GM18907 (cell line): ENCODE measurements at regions not wholly inside any gene's neighbourhood (a gene's known extent, or its start where the extent isn't known, plus 50 kb on each side); places are given as distances from the start of the nearest gene placed in this dataset.
"Not testable (repeated sequence)": the region's sequence is repeated elsewhere in the genome, so short reads cannot be mapped to it uniquely, and the experiment has no call there.

Experiments
- ATAC-seq: cut with Tn5 transposase; IDR thresholded peaks from one replicate; pipeline ENCODE4 v1.9.1; 2021; ENCODE audit warnings: mild to moderate bottlenecking, moderate library complexity; ENCODE audit not compliant: unreplicated experiment

DNA sequence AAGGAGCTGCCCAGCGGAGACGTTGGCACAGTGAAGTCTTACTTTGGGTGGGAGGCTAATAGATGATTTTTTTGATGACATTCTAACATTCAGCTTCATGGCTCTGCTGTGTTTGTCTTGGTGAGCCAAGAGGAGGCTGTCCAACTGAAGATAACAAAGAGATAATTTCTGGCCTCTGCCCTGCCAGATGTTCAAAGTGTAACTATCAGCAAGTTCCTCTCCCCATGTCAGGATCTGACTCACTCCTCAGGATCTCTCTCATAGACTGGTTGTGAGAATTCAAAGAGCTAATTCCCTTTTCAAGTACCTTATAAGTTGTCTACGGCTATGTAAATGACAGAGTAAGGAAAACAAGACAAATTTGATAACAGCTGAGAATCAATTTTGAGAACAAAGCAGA is 1340.9 kb downstream of the XPNPEP1 start:
- no peak for ATAC-seq

DNA sequence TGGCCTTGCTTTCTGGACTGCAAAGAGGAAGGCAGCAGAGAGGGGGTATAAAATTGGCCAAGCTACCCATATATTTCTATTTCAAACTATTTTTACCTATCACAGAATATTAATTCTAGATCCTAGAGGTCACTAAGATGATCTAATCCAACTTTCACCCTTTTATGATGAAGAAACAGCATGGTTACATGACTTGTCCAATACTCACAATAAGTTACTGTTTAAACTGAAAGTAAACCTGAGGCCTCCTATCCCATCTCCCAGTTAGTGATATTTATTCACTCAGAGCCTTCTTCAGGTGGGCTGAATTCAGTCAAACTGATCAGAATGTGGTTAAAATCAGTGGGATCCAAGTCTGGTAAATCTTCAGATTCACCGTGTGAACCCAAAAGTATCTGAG is 1345.1 kb downstream of the XPNPEP1 start:
- ATAC-seq, result no peak

DNA sequence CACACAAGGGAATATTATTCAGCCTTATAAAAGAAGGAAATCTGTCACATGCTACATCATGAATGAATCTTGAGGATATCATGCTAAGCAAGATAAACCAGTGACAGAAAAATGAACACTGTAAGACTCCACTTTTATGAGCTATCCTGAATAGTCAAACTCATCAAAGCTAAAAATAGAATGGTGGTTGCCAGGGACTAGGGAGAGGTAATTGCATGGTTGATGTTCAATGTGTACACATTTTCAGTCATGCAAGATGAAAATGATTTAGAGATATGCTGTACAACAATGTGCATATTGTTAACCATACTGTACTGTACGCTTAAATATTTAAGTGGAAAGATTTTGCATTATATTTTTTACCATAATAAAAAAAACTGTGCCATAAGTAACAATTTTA is 1349.1 kb downstream of the XPNPEP1 start:
- no peak for ATAC-seq

DNA sequence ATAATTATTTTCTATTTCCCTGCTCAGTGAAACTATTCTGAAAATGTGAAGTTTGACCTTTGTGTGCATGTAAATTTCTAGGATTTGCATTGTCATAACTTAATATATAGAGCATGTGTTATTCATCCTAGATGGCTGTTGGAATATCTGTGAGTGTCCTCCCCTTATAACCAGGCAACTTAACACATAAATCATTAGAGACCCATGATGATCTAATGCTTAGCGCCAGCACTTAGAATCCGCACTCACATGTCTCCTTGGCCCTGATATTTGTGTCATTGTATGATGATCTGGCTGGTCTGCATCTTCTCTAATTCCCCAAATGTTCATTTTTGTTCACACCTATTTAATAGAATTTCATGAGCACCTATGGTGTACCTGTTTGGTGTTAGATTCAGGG is 1354.5 kb downstream of the XPNPEP1 start:
- no peak for ATAC-seq

DNA sequence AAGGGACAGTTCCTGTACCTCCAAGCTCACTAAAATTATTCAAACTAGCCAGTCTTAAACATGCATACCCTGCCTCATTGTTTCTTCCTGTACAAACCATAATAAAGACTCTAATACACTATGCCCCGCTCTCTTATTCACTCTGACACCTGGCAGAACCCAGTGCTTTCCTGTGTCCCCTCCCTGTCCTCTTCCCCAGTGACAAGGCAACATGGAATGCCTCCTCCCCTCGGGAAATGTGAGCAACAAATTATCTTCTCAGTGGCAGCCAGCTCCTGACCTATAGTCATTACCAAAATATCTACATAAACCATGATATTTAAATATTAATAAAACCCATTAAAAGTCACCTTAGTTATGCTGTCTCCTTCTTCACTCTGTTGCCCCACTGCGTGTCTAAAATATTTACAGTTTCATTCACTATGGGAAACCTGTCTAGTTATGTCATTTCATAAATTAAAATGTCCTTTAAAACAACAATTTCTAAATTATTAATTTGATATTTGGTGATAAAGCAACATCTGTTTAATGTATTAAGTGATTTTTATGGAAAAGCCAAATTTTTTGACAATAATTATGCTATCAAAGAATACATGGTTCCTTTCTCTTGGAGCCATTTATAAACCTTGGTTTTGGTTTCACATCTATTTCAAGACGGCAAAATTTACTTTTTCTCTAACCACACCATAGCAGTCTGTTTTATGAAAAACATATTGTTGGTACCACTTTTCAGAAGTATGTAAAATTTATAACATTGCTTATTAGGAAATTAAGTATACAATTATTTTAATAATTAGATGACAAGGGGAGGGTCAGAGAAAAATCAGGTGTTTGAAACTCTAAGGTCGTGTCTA is 1355.2 kb downstream of the XPNPEP1 start:
- no peak for ATAC-seq

DNA sequence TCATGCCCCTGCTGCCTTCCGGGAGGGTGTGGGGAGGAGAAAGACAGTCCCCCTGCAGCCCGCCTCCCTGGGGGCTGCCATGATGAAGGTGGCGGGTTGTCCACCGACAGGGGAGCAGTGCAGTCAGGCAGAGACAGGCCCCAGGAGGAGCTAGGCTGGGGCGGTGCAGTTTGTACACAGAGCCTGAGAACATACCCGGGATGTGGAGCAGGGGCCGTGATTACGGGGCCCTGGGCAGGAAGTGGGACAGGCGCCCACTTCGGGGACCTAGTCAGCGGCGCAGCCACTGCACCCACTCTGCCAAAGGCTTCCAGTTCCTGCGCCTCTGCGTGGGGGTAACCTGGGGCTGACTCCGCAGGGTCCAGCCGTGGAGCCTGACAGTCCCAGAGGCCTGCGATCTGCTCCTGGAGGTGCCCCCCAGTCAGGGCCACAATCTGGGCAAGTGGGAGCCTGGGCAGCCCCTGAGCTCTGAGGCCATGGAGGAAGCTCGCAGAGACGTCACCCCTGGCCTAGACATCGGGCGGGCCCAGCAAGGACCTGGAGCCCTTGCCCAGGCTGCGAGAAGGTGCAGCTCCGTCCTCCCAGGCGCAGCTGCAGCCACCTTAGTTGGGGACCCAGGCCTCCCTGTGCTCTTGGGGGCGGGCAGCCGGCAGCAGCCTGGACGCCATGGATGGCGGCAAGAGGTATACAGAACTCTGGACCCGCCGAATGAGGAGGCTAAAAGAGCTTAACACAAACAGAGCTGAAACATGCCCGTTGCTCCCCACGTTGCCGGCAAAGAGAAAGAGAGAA is 1356.8 kb downstream of the XPNPEP1 start:
- no peak for ATAC-seq

DNA sequence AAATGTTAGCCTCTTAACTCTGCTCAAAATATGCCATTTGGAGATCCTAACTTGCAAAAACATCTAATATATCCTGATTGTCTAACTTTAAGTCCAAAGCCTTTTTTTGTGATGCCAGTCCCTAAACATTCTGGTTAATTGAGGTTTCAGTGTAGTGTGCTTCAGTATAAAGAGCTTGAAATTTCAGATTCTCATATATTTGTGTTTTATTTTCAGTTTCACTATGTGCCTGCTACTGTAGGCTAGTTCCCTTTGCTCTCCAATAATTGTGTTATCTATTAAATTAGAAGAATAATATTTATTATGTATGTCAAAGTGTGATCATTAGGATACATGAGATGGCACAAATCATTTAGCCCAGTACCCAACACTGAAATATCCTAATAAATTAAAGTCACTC is 1361.2 kb downstream of the XPNPEP1 start:
- no peak for ATAC-seq

DNA sequence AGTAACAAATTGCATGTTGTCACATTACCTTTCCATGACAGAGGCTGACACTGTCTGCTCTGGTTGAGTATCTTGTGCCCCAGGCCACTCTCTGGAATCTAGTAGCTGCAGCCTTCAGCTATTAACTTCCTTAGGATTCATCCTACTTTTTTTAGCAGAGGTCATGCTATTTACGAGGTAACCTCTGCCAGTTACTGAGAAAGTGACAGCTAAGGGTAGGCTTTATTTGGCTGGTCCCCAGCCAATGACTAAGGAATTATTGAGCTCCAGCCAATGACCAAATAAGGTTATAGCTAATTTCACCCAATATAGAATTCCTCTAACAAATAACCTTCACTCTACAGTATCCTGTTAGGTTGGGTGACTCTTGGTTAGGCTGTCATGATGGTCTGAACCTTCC is 1361.7 kb downstream of the XPNPEP1 start:
- ATAC-seq, result no peak

DNA sequence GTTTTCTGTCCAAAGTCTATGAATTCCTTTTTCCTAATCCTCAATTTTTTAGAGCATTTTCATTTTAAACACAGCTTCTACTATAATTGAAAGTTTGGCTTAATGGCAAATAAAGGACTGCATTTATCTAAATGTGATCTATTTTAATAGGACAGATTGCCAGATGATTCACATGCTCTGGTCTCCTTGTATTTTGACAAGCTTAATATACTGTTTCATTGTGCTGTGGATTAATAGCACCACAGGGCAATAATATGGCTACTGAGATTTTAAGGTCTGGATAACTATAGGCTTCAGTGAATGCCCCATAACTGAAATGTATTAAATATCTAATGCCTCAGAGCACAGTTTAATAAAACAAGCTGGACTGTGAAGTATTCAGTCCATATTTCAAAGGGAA is 1362.8 kb downstream of the XPNPEP1 start:
- ATAC-seq, result no peak

DNA sequence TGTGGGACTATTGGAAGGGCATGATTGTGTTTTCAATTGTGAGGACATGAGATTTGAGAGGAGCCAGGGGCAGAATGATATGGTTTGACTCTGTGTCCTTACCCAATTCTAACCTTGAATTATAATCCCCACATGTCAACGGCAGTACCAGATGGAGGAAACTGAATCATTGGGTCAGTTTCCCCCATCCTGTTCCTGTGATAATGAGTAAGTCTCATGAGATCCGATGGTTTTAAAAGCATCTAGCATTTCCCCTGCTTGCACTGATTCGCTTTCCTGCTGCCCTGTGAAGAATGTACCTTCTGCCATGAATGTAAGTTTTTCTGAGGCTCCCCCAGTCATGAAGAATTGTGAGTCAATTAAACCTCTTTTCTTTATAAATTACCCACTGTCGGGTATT is 1367.1 kb downstream of the XPNPEP1 start:
- ATAC-seq, result no peak

DNA sequence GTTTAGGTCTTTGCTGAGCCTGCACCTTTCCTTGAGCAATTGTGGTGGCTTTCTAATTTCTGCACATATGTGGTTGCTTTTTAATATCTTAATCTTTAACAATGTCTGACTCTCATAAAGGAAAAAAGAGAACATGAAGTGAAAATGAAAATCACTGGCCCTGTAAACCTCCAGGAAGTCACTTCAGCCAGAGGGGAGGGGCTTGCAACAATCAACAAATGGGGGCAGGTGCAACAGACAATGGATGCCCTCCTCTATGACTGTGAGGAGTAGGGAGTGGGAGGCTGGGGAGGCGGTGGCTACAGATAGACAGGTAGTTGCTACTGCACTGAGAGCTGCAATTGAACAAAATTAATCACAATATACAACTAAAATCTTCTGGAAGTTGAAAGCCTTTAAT is 1377.4 kb downstream of the XPNPEP1 start:
- ATAC-seq, result peak; percentile 91

DNA sequence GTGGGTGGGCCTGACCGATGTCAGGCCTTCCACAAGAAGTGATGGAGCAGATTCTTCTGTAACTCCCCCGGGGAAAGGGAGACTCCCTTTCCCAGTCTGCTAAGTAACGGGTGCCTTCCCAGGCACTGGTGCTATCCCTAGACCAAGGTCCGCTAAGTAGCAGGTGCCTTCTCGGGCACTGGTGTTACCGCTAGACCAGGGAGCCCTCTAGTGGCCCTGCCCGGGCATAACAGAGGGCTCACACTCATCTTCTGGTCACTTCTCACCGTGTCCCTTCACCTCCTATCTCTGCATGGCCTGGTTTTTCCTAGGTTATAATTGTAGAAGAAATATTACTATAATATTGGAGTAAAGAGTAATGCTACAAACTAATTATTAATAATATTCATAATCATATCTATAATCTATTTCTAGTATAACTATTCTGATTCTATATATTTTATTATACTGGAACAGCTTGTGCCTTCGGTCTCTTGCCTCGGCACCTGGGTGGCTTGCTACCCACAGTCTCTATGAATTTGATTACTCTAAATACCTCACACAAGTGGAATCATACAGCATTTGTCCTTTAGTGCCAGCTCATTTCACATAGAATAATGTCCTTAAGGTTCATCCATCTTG is 1378.7 kb downstream of the XPNPEP1 start:
- peak; percentile 83 for ATAC-seq

DNA sequence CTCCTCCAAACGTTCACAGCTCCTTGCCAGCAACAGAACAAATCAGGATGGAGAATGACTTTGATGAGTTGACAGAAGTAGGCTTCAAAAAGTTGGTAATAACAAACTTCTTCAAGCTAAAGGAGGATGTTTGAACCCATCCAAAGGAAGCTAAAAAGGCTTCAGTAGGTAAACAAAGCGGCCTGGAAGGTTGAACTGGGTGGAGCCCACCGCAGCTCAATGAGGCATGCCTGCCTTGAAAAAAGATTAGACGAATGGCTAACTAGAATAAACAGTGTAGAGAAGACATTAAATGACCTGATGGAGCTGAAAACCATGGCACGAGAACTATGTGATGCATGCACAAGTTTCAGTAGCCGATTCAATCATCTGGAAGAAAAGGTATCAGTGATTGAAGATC is 1369.0 kb upstream of the SORCS1 start:
- not testable (repeated sequence) for ATAC-seq

DNA sequence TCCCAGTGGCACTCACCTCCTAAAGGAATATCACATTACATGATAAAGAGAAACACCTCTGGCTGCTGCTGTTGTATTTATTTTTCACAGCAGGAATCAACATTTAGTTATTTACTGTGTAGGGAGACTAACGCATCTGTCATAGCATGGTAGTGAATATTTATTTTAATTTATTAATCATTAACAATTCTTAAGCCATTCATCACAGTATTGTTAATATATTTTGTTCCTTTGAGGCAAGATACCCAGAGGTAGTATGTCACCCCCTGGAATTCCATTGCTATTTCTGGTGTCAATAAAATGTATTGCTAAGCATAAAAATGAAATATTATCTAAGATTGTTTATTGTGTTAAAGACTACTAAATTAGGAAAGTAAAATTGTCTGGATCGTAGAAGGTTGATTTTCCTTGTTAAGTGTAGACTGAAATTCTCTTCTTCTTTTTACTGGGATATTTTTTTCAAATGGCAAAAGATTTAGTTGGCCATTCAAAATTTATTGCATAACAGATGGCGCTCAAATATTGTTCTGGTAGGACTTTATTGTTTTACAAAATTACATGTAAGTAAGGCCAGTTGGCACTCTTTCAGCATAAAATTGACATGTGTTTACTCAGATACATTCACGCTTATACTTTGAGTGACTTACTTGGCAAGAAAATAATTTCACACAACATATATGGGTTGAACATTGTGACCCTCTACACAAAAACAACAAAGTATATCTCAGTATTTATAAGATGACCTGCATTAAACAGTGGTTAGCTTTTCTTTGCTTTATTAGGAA is 1358.7 kb upstream of the SORCS1 start:
- no peak for ATAC-seq

DNA sequence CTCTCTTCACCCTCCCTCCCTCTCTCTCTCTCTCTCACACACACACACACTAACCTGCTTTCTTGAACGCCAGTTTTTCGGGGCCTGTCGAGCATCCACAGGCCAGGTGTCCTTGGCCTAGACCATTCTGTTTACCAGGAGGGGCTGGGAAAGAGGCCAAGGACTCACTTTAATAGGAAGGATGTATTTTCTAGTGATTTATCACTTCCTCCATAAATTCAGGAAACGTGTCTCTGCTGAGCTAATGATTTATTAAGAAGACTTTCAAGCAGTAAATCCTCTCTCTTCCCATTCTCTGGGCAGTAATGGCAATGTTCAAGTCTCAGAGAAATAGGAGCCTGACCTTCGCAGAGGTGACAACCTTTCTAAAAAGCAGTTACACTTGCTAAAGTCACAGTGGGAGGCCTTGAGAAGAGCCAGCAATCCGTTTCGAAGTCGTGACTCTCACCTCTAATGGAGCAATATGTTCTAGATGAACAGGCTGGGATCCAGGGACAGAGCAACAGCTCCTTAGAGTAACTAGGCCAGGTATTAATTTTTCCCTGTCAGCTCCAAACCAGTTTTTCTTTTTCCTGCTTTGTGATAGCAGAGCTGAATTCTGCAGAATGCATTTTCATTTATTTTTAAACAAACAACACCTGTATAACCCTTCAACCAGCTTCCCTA is 1357.5 kb upstream of the SORCS1 start:
- no peak for ATAC-seq

DNA sequence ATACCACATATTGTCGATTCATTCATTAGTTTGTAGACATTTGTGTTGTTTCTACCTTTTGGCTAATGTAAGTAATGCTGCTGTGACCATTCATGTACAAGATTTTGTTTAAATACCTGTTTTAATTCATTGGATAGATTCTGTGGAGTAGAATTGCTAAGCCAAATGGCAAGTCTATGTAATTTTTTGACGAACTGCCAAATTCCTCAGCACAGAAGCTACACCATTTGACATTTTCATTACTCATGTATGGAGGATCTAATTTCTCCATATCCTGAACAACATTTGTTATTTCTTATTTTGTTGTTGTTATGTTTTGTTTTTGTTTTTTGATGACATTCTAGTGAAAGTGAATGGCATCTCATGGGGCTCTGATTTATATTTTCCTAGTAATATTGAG is 1351.3 kb upstream of the SORCS1 start:
- ATAC-seq, result no peak

DNA sequence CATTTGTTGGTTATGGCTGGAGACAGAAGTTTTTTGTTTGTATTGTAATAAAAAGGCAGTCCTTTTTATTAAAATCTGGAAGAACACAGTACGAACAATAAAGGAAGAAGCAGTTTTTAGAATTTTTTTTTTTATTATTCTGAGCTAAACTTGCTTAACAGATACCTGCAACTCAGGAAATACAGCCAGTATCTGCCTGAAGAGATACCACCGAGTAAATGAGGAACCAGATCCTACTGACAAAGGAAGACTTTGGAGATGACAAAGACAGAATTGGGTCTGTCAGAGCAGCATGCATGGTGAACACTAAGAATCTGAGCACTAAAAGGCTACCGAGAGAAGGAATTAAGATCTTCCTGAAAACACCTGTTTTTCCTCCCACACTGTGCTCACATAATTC is 1335.9 kb upstream of the SORCS1 start:
- ATAC-seq, result no peak

DNA sequence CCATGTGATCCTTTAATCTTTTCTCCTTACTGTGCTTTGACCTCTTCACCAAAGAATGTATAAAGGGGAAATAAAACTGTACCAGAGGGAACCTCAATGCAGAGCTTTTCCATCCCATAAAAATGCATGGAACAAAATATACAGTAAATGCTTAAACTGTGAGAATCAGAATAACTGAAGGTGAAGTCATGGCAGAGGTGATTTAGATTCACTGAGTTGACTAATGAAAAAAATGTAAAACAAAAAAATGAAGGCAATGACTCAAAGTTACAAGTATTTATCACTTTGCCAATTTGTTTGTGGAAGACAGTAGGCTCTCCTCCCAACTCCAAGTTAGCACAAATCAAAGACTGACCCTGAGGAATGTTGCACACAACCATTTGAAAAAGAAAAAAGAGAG is 1331.6 kb upstream of the SORCS1 start:
- no peak for ATAC-seq

DNA sequence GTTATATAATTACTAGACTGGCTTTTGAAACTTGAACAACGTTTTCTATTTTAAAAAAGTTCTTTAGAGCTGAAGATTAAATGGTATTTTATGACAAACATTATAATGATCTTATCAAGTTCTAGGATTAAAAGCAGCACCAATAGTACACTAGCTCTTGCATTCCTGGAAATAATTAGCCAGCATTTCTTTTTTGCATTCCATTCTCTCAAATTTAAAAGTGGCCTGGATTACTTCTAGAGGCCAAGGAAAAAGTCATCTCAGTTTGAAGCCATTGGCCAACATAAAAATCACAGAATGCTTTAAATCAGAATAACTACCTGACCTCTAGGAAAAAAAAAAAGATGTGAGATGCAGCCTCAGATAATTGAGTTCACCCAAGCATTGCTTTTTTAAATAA is 1326.4 kb upstream of the SORCS1 start:
- no peak for ATAC-seq

DNA sequence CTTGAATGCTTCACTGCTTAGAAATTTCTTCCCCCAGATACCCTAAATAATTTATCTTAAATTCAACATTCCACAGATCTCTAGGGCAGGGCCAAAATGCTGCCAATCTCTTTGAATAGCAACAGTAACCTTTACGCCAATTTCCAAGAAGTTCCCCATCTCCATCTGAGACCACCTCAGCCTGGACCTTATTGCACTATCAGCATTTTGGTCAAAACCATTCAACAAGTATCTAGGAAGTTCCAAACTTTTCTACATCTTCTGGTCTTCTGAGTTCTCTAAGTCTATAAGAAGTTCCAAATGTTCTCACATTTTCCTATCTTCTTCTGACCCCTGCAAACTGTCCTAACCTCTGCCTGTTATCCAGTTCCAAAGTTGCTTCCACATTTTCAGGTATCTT is 1306.9 kb upstream of the SORCS1 start:
- no peak for ATAC-seq

DNA sequence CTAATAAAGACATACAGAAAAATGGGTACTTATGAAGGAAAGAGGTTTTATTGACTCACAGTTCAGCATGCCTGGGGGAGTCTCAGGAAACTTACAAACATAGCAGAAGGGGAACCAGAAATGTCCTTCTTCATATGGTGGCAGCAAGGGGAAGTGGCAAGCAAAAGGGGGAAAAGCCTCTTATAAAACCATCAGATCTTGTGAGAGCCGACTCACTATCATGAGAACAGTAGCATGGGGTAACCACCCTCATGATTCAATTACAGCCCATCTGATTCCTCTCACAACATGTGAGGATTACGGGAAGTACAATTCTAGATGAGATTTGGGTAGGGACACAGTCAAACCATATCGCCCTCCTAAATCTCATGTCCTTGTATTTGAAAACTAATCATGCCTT is 1305.4 kb upstream of the SORCS1 start:
- ATAC-seq, result no peak
